HFFc6 (cell line): ENCODE measurements at regions not wholly inside any gene's neighbourhood (a gene's known extent, or its start where the extent isn't known, plus 50 kb on each side); places are given as distances from the start of the nearest gene placed in this dataset.

ENCODE experiments used
- DNase-seq: peaks from one replicate; pipeline ENCODE4 v3.0.0-alpha.2; 2018
- H3K27ac Mint-ChIP-seq: 2 replicates; pipeline ENCODE4 v1.8.0; 2020; ENCODE audit warnings: mild to moderate bottlenecking, mixed read lengths
- H3K27me3 Mint-ChIP-seq: 2 replicates; pipeline ENCODE4 v1.8.0; 2021; ENCODE audit warnings: mild to moderate bottlenecking, moderate library complexity, mixed read lengths; ENCODE audit not compliant: insufficient read depth
- H3K36me3 Mint-ChIP-seq: 2 replicates; pipeline ENCODE4 v1.8.0; 2021; ENCODE audit warnings: low read depth, mixed read lengths
- H3K4me1 Mint-ChIP-seq: 2 replicates; pipeline ENCODE4 v1.8.0; 2020; ENCODE audit warnings: low read depth, mixed read lengths
- H3K4me3 Mint-ChIP-seq: 2 replicates; pipeline ENCODE4 v1.8.0; 2020; ENCODE audit warnings: mild to moderate bottlenecking, moderate library complexity, mixed read lengths
- H3K9me3 Mint-ChIP-seq: 2 replicates; pipeline ENCODE4 v1.8.0; 2020; ENCODE audit warnings: mild to moderate bottlenecking, mixed read lengths
- CTCF ChIP-seq: fragments of 200-600 bp; sonication (generic); IDR thresholded peaks from 2 replicates; pipeline ENCODE4 v1.5.0; 2021; ENCODE audit warnings: antibody characterized with exemption, mild to moderate bottlenecking

DNA sequence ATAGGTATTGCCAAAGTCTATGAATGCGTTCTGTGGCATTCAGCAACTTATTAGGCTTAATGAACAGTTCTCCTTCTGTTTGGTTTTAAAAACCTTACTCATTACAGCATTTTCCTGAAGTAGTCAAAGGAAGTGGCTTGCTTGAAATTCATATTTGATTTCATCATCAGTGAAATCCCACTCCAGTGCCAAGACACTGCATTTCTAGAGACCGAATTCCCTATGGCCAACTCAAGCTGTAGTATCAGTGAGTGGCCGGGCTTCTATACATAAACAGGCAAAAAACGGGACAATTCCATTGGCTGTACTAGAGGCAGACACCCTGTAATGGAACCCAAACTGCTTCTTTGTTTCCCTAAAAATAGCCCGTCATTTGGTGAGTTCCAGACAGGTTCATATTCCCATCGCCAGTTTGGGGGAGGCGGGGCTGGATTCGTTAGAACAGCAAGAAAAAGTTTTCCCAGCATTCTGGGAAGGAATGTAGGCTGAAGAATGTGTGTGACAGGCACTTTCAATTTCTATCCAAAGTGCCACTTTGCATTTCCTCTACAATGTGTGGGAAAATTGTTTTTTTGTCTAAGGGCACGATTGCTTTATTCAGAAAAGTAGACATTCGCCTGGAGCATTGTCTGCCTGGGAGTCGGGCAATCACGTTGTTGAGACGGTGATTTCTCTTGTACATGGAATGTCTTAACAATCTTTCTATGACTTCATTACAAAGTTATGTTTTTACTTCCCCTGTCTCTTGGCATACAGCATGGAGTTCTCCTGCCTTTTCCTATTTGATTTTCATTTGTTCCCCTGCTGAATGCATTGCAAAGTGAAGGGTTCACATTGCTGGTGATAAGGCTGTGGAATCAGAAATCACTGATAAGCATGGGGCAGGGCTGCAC lies 141.8 kb upstream of the MAST4 start:
- TF ChIP-seq CTCF, result no peak
- Mint-ChIP-seq H3K27me3 (no peaks in the 10 kb centered on the region), H3K4me1 (no peaks in the 10 kb centered on the region), H3K9me3 (peaks cover 33% of the 10 kb centered on the region), H3K36me3 (no peaks in the 10 kb centered on the region), H3K4me3 (peak overlapping the region; percentile 20; the same call in 1 of the 2 replicates), H3K27ac (no peak overlapping the region)
- DNase-seq, result no peak

DNA sequence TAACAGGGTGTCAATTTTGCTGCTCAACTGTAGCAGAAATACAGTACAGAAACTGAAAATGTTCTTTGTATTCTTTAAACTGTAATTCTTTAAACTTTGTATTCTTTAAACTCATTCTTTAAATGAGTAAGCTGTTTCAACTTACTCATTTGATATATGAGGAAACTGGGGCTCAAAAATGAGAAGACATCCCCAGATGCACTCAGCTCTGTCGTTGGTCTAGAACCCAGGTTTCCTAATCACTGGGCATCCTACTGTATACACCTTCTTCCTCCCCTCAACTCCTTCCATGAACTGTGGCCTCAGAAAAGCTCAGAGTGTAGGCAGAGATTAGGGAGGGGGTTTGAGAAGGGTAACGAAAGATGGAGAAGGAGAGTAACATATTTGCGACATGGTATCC lies 136.5 kb upstream of the MAST4 start:
- Mint-ChIP-seq H3K9me3 (peaks cover 19% of the 10 kb centered on the region), H3K27me3 (0 out of 2 replicates have a peak, but pooled peaks cover 2% of the 10 kb centered on the region), H3K36me3 (no peaks in the 10 kb centered on the region), H3K4me1 (no peaks in the 10 kb centered on the region), H3K27ac (no peak overlapping the region), H3K4me3 (no peak overlapping the region)
- no peak for TF ChIP-seq CTCF
- DNase-seq, result no peak

DNA sequence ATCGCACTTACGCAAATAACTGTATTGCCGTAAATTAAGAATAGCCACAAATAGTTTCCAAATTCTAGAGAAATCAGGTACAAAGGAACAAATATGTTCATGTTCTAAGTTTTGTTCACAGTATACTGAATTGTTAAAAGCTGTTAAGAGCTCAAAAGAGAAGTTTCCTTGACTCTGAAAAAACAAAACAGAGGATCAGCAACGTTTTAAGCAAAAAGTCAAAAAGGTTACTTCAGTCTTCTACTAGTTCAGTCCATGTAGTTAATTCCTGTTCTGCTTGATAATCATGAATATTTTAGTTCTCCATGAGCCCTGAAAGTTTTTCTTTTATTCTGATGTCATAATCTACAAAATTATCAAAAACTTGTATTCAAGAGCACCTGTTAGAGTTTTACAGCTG lies 128.6 kb upstream of the MAST4 start:
- Mint-ChIP-seq H3K4me3 (no peak overlapping the region), H3K9me3 (peaks cover 52% of the 10 kb centered on the region), H3K4me1 (no peaks in the 10 kb centered on the region), H3K27me3 (0 out of 2 replicates have a peak, but pooled peaks cover 2% of the 10 kb centered on the region), H3K27ac (no peak overlapping the region), H3K36me3 (peaks cover 2% of the 10 kb centered on the region; the same call in 1 of the 2 replicates)
- no peak for TF ChIP-seq CTCF
- no peak for DNase-seq

- H3K9me3 Mint-ChIP-seq, result peaks cover 45% of the 10 kb centered on the region
- DNase-seq, result no peak
- no peak for TF ChIP-seq CTCF
These were observed 126.5 kb upstream of the MAST4 start for GRCh38 chr5:66469684-66470083.

DNA sequence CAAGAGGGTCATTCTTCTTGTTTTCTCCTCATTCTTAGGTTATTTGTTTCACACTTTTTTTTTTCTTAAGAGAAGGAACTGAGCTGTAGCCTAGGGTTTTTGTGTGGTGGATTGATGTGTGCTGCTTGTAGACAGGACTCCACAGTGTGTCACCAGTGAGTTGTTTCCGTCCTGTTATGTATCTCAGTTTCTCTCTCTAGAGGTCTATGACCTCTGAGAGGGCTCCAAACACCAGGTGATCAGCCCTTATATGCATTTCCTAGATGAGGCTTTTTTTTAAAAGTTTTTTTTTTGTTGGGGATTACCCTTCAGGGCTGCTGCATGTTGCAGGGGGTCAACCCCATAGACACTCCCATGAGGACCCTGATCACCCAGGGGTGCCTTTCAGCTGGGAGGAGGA lies 124.2 kb upstream of the MAST4 start:
- H3K4me3 Mint-ChIP-seq, result no peak overlapping the region
- no peak overlapping the region for H3K27ac Mint-ChIP-seq
- DNase-seq, result no peak
- TF ChIP-seq CTCF, result no peak
- no peaks in the 10 kb centered on the region for H3K27me3 Mint-ChIP-seq
- no peaks in the 10 kb centered on the region for H3K4me1 Mint-ChIP-seq
- H3K36me3 Mint-ChIP-seq, result peaks cover 4% of the 10 kb centered on the region; the same call in 1 of the 2 replicates
- peaks cover 27% of the 10 kb centered on the region for H3K9me3 Mint-ChIP-seq

More at GRCh38 chr5:66469684-66470083, 126.5 kb upstream of the MAST4 start:
- no peak overlapping the region for H3K4me3 Mint-ChIP-seq
- peaks cover 4% of the 10 kb centered on the region; the same call in 1 of the 2 replicates for H3K36me3 Mint-ChIP-seq
- no peaks in the 10 kb centered on the region for H3K4me1 Mint-ChIP-seq
- H3K27ac Mint-ChIP-seq, result no peak overlapping the region
- no peaks in the 10 kb centered on the region for H3K27me3 Mint-ChIP-seq
